ENCODE measurements at regions not wholly inside any gene's neighbourhood (a gene's known extent, or its start where the extent isn't known, plus 50 kb on each side); places are given as distances from the start of the nearest gene placed in this dataset.

GRCh38 chr11:29131055-29131454 is 885.8 kb downstream of the KCNA4 start:
- Histone ChIP-seq H3F3A (ENCODE audit: insufficient read depth) (no peaks in the 10 kb centered on the region), H3K9me2 (replicated peaks; ENCODE audit: insufficient read depth, low read length) (no peaks in the 10 kb centered on the region), H3K36me3 (ENCODE audit: low read length) (no peaks in the 10 kb centered on the region), H3K4me2 (ENCODE audit: low read depth, low read length, poor library complexity, severe bottlenecking) (no peak overlapping the region), H3K79me2 (ENCODE audit: insufficient read depth, low read length) (no peaks in the 10 kb centered on the region), H3K4me3 (ENCODE audit: insufficient read depth, low read length, poor library complexity, severe bottlenecking) (no peak overlapping the region), H4K20me1 (ENCODE audit: low read depth, low read length) (no peaks in the 10 kb centered on the region), H3K9ac (ENCODE audit: low read length) (no peak overlapping the region), H3K27ac (ENCODE audit: low read depth, low read length) (no peak overlapping the region), H2AFZ (ENCODE audit: low read depth, low read length, severe bottlenecking) (no peak overlapping the region), H3K9me3 (ENCODE audit: insufficient read depth, low read length) (no peaks in the 10 kb centered on the region), H3K27me3 (ENCODE audit: low read length) (no peaks in the 10 kb centered on the region)
- TF ChIP-seq, protein P1, sequence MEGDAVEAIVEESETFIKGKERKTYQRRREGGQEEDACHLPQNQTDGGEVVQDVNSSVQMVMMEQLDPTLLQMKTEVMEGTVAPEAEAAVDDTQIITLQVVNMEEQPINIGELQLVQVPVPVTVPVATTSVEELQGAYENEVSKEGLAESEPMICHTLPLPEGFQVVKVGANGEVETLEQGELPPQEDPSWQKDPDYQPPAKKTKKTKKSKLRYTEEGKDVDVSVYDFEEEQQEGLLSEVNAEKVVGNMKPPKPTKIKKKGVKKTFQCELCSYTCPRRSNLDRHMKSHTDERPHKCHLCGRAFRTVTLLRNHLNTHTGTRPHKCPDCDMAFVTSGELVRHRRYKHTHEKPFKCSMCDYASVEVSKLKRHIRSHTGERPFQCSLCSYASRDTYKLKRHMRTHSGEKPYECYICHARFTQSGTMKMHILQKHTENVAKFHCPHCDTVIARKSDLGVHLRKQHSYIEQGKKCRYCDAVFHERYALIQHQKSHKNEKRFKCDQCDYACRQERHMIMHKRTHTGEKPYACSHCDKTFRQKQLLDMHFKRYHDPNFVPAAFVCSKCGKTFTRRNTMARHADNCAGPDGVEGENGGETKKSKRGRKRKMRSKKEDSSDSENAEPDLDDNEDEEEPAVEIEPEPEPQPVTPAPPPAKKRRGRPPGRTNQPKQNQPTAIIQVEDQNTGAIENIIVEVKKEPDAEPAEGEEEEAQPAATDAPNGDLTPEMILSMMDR (IDR thresholded peaks at IDR 0.05; ENCODE audit: insufficient read depth, low read length, poor library complexity, severe bottlenecking) = no peak
- no peak for TF ChIP-seq EZH2phosphoT487 (conservative IDR thresholded peaks at IDR 0.05; ENCODE audit: low read length)

GRCh38 chr11:29129844-29130243 is 887.0 kb downstream of the KCNA4 start:
- no peaks in the 10 kb centered on the region for H3K9me3 ChIP-seq (ENCODE audit: insufficient read depth, low read length)
- no peaks in the 10 kb centered on the region for H4K20me1 ChIP-seq (ENCODE audit: low read depth, low read length)
- H3K27me3 ChIP-seq (ENCODE audit: low read length) = no peaks in the 10 kb centered on the region
- no peaks in the 10 kb centered on the region for H3K79me2 ChIP-seq (ENCODE audit: insufficient read depth, low read length)
- no peaks in the 10 kb centered on the region for H3K36me3 ChIP-seq (ENCODE audit: low read length)
- no peak overlapping the region for H3K4me3 ChIP-seq (ENCODE audit: insufficient read depth, low read length, poor library complexity, severe bottlenecking)
- no peaks in the 10 kb centered on the region for H3F3A ChIP-seq (ENCODE audit: insufficient read depth)
- H3K4me2 ChIP-seq (ENCODE audit: low read depth, low read length, poor library complexity, severe bottlenecking) = no peak overlapping the region
- no peaks in the 10 kb centered on the region for H3K9me2 ChIP-seq (replicated peaks; ENCODE audit: insufficient read depth, low read length)
- no peak overlapping the region for H2AFZ ChIP-seq (ENCODE audit: low read depth, low read length, severe bottlenecking)
- no peak overlapping the region for H3K27ac ChIP-seq (ENCODE audit: low read depth, low read length)
- TF ChIP-seq, protein P1 (IDR thresholded peaks at IDR 0.05; ENCODE audit: insufficient read depth, low read length, poor library complexity, severe bottlenecking) = no peak
- no peak for TF ChIP-seq EZH2phosphoT487 (conservative IDR thresholded peaks at IDR 0.05; ENCODE audit: low read length)
- H3K9ac ChIP-seq (ENCODE audit: low read length) = no peak overlapping the region

DNA sequence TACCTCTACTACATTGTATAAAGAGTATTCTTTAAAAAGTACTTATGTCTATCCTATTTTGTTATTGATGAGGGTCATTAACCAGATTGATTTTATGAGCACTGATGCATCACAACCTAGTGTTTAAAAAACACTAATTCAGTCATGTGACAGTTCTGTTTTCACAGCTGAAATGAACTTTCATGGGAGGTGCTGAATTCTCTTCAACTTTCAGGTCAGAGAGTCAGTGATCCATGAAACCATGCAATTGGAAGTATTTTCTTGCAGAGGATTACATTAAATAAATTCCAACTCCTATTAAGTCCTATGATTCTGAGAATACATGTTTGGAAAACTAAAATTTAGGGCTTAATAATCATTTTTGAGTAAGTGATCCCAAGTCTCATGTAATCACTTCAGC is 889.4 kb downstream of the KCNA4 start:
- no peak overlapping the region for H3K4me3 ChIP-seq (ENCODE audit: insufficient read depth, low read length, poor library complexity, severe bottlenecking)
- H3K9me3 ChIP-seq (ENCODE audit: insufficient read depth, low read length) = no peaks in the 10 kb centered on the region
- no peaks in the 10 kb centered on the region for H3K27me3 ChIP-seq (ENCODE audit: low read length)
- TF ChIP-seq EZH2phosphoT487 (conservative IDR thresholded peaks at IDR 0.05; ENCODE audit: low read length) = no peak
- TF ChIP-seq, protein P1 (IDR thresholded peaks at IDR 0.05; ENCODE audit: insufficient read depth, low read length, poor library complexity, severe bottlenecking) = no peak
- no peaks in the 10 kb centered on the region for H4K20me1 ChIP-seq (ENCODE audit: low read depth, low read length)
- H3K4me2 ChIP-seq (ENCODE audit: low read depth, low read length, poor library complexity, severe bottlenecking) = no peak overlapping the region
- no peaks in the 10 kb centered on the region for H3F3A ChIP-seq (ENCODE audit: insufficient read depth)
- H3K79me2 ChIP-seq (ENCODE audit: insufficient read depth, low read length) = no peaks in the 10 kb centered on the region
- no peak overlapping the region for H3K27ac ChIP-seq (ENCODE audit: low read depth, low read length)
- no peaks in the 10 kb centered on the region for H3K9me2 ChIP-seq (replicated peaks; ENCODE audit: insufficient read depth, low read length)
- no peak overlapping the region for H2AFZ ChIP-seq (ENCODE audit: low read depth, low read length, severe bottlenecking)
- no peaks in the 10 kb centered on the region for H3K36me3 ChIP-seq (ENCODE audit: low read length)
- H3K9ac ChIP-seq (ENCODE audit: low read length) = no peak overlapping the region

Measured in SU-DHL-6 (cell line).